DND-41 (cell line): ENCODE measurements at regions not wholly inside any gene's neighbourhood (a gene's known extent, or its start where the extent isn't known, plus 50 kb on each side); places are given as distances from the start of the nearest gene placed in this dataset.

Experiments
- CTCF ChIP-seq: IDR thresholded peaks from 2 replicates; pipeline ENCODE4 v1.5.1; 2012; ENCODE audit warnings: borderline replicate concordance, low read length, moderate library complexity, mild to moderate bottlenecking; ENCODE audit not compliant: poor library complexity, severe bottlenecking; ENCODE audit errors: extremely low read depth
- EZH2 ChIP-seq: IDR thresholded peaks from 3 replicates; pipeline ENCODE4 v1.6.1; 2012; ENCODE audit warnings: borderline replicate concordance, low read depth, mild to moderate bottlenecking, moderate library complexity, low read length, inconsistent platforms; ENCODE audit not compliant: severe bottlenecking

- TF ChIP-seq CTCF (no peak), EZH2 (no peak)
Measured at GRCh38 chr13:63427170-63427569, 2011.5 kb upstream of the PCDH20 start.
